Endothelial cell of umbilical vein (primary cell): ENCODE measurements at regions not wholly inside any gene's neighbourhood (a gene's known extent, or its start where the extent isn't known, plus 50 kb on each side); places are given as distances from the start of the nearest gene placed in this dataset.

Source experiments
- BruUV-seq: library from RNA; stranded (reverse); fragments of 400-500 nt; replicated peaks from 2 replicates; lab custom pipeline; 2021; lab: Mats Ljungman, UMichigan
- CTCF ChIA-PET: fragments of 300-600, 350-600 bp; sonication (Branson Sonifier 250); formaldehyde crosslinking; loops from one replicate; lab custom pipeline; 2021; ENCODE audit warnings: antibody characterized with exemption, inconsistent platforms; lab: Charles Lee
- POLR2A ChIA-PET: fragments of 300-600, 350-600 bp; sonication (Branson Sonifier 250); formaldehyde crosslinking; loops from one replicate; lab custom pipeline; 2021; ENCODE audit warnings: antibody characterized with exemption, inconsistent platforms; lab: Charles Lee
- DNase-seq: peaks from one replicate; pipeline ENCODE4 v3.0.0-alpha.2; 2011; ENCODE audit warnings: low read depth, low spot score
- FAIRE-seq: peaks from 2 replicates; lab custom pipeline; 2011; peaks lifted over from hg19 to GRCh38; lab: Jason Lieb, UNC
- H2AFZ ChIP-seq: 2 replicates; pipeline ENCODE4 v1.6.0; 2012; ENCODE audit warnings: low read depth, low read length, control low read depth, inconsistent platforms
- H3K27ac ChIP-seq: 2 replicates; pipeline ENCODE4 v1.5.1; 2011; ENCODE audit warnings: low read depth, mild to moderate bottlenecking, control low read depth, low read length, moderate library complexity; ENCODE audit not compliant: insufficient read depth
- H3K27me3 ChIP-seq, 2 experiments: 2 replicates each; pipeline versions ENCODE4 v1.6.0 to v1.6.1; 2011; ENCODE audit warnings: low read length in 2 of 2, mixed read lengths in 1 of 2; ENCODE audit not compliant: control insufficient read depth in 2 of 2, insufficient read depth in 2 of 2
- H3K36me3 ChIP-seq, 2 experiments: 2 replicates in 1 of 2; 3 replicates in 1 of 2; pipeline ENCODE4 v1.5.1; 2011; ENCODE audit warnings: low read length in 2 of 2, mild to moderate bottlenecking in 1 of 2, moderate library complexity in 1 of 2; ENCODE audit not compliant: control insufficient read depth in 2 of 2, insufficient read depth in 2 of 2; ENCODE audit errors: extremely low read depth in 1 of 2
- H3K4me1 ChIP-seq: 3 replicates; pipeline ENCODE4 v1.5.1; 2011; ENCODE audit warnings: mild to moderate bottlenecking, low read length; ENCODE audit not compliant: control insufficient read depth, insufficient read depth; ENCODE audit errors: extremely low read depth
- H3K4me2 ChIP-seq: 2 replicates; pipeline ENCODE4 v1.6.1; 2011; ENCODE audit warnings: low read length, control low read depth, mixed read lengths; ENCODE audit not compliant: insufficient read depth
- H3K4me3 ChIP-seq, 3 experiments: fragments of 200-600 bp in 1 of 3; sonication (generic), shearing (Covaris generic) in 1 of 3; replicated peaks in 1 of 3; 2 replicates each; pipeline ENCODE4 v1.5.1; 2011 to 2016; ENCODE audit warnings: control low read depth in 3 of 3, low read length in 3 of 3, mild to moderate bottlenecking in 2 of 3, inconsistent platforms in 1 of 3, low read depth in 1 of 3, moderate library complexity in 1 of 3; ENCODE audit not compliant: insufficient read depth in 1 of 3
- H3K79me2 ChIP-seq: 2 replicates; pipeline ENCODE4 v1.6.0; 2012; ENCODE audit warnings: low read length, inconsistent platforms; ENCODE audit not compliant: control insufficient read depth, insufficient read depth
- H3K9ac ChIP-seq: replicated peaks from 2 replicates; pipeline ENCODE3; 2011; ENCODE audit warnings: low read length, control low read depth; ENCODE audit not compliant: insufficient read depth; ENCODE audit errors: extremely low read depth
- H3K9me1 ChIP-seq: replicated peaks from 3 replicates; pipeline ENCODE4 v1.6.0; 2011; ENCODE audit warnings: mild to moderate bottlenecking, low read length; ENCODE audit not compliant: control insufficient read depth, insufficient read depth; ENCODE audit errors: extremely low read depth
- H3K9me3 ChIP-seq: replicated peaks from 2 replicates; pipeline ENCODE4 v1.5.1; 2012; ENCODE audit warnings: low read length, inconsistent platforms; ENCODE audit not compliant: control insufficient read depth, insufficient read depth
- H4K20me1 ChIP-seq: replicated peaks from 2 replicates; pipeline ENCODE3; 2011; ENCODE audit warnings: mild to moderate bottlenecking, low read length; ENCODE audit not compliant: control insufficient read depth, insufficient read depth; ENCODE audit errors: extremely low read depth
- CTCF ChIP-seq, 2 donors: IDR thresholded peaks; 1 replicate in 1 of 2; 2 replicates in 1 of 2; pipeline ENCODE4 v1.5.1; 2011; ENCODE audit warnings: low read length in 2 of 2, mild to moderate bottlenecking in 2 of 2, moderate library complexity in 2 of 2, control low read depth in 1 of 2, inconsistent platforms in 1 of 2, low read depth in 1 of 2; ENCODE audit not compliant: insufficient read depth in 1 of 2; ENCODE audit errors: extremely low read depth in 1 of 2
- EZH2 ChIP-seq: IDR thresholded peaks from 2 replicates; pipeline ENCODE4 v1.6.1; 2012; ENCODE audit warnings: borderline replicate concordance, low read depth, mild to moderate bottlenecking, moderate library complexity, low read length, inconsistent platforms; ENCODE audit not compliant: severe bottlenecking
- FOS ChIP-seq: IDR thresholded peaks from 2 replicates; pipeline ENCODE4 v1.6.1; 2011; ENCODE audit warnings: mild to moderate bottlenecking, low read length, moderate library complexity, borderline replicate concordance; ENCODE audit not compliant: insufficient read depth
- GATA2 ChIP-seq: IDR thresholded peaks from 2 replicates; pipeline ENCODE4 v1.7.0; 2011; ENCODE audit warnings: low read depth, mild to moderate bottlenecking, moderate library complexity, mixed read lengths, low read length; ENCODE audit not compliant: insufficient read length, insufficient read depth
- JUN ChIP-seq: IDR thresholded peaks from 2 replicates; pipeline ENCODE4 v1.6.1; 2011; ENCODE audit warnings: borderline replicate concordance, low read depth; ENCODE audit not compliant: insufficient read length, insufficient read depth
- MAX ChIP-seq: IDR thresholded peaks from 2 replicates; pipeline ENCODE4 v1.6.1; 2011; ENCODE audit not compliant: insufficient read depth, insufficient read length
- MYC ChIP-seq: IDR thresholded peaks from one replicate; pipeline ENCODE4 v1.6.1; 2011; ENCODE audit warnings: mild to moderate bottlenecking, low read depth, low read length
- POLR2A ChIP-seq: IDR thresholded peaks from 2 replicates; pipeline ENCODE4 v1.6.1; 2012; ENCODE audit warnings: low read depth, mild to moderate bottlenecking, control low read depth, low read length
- POLR2AphosphoS5 ChIP-seq: IDR thresholded peaks from 2 replicates; pipeline ENCODE4 v1.6.1; 2012; ENCODE audit warnings: low read depth, mild to moderate bottlenecking, control low read depth, low read length, moderate library complexity; ENCODE audit not compliant: insufficient read depth
- dilution Hi-C: fragments of 300-500 bp; cut with MboI; formaldehyde crosslinking; loops from one replicate; pipeline ENCODE4 v1.15.0; 2019; ENCODE audit warnings: low sequenced_read_pairs; ENCODE audit not compliant: extremely low pct_ligation_motif_present
- intact Hi-C: fragments of 100-400 bp; cut with micrococcal nuclease; formaldehyde crosslinking; loops from one replicate; pipeline ENCODE4 v1.10.0; 2022

GRCh38 chr13:50386541-50387050 is 371.4 kb downstream of the KCNRG start:
- Histone ChIP-seq H3K79me2 (no peaks in the 10 kb centered on the region), H3K4me2 (peak overlapping the region; percentile 46), H3K9ac (peak overlapping the region; percentile 31), H3K4me1 (peaks cover 38% of the 10 kb centered on the region), H4K20me1 (no peaks in the 10 kb centered on the region), H3K9me1 (no peaks in the 10 kb centered on the region), H3K4me3 (peak overlapping the region in 1 of 3 experiments; percentile 8), H3K36me3 (no peaks in the 10 kb centered on the region), H2AFZ (peak overlapping the region; percentile 86), H3K9me3 (no peaks in the 10 kb centered on the region), H3K27me3 (no peaks in the 10 kb centered on the region), H3K27ac (peak overlapping the region; percentile 24)
- ChIA-PET CTCF (interaction anchor here (0.8 to 1.5 kb wide), 8 partner anchors 15 to 389 kb away, joined by 3 to 5 read pairs (median 4); partner anchors contain the start of gene TRIM13), POLR2A (interaction anchor here (0.6 kb wide), 1 partner anchor 218 kb away, joined by 8 read pairs; no protein-coding TSS in a partner anchor)
- DNase-seq (peak; percentile 71), FAIRE-seq (no peak)
- dilution Hi-C loops = no loop called here
- BruUV-seq = no TSS peak
- intact Hi-C loops = no loop called here
- TF ChIP-seq FOS = no peak
- no peak for TF ChIP-seq EZH2
- no peak for TF ChIP-seq MYC
- TF ChIP-seq JUN = no peak
- no peak for TF ChIP-seq MAX
- TF ChIP-seq POLR2AphosphoS5 = no peak
- no peak for TF ChIP-seq GATA2
- no peak for TF ChIP-seq CTCF (IDR thresholded peaks at IDR 0.05; ENCODE audit: extremely low read depth in 1 of 2, insufficient read depth in 1 of 2, low read depth in 1 of 2, low read length in 2 of 2)
- no peak for TF ChIP-seq POLR2A
